ENCODE measurements at regions not wholly inside any gene's neighbourhood (a gene's known extent, or its start where the extent isn't known, plus 50 kb on each side); places are given as distances from the start of the nearest gene placed in this dataset.

- no peak for DNase-seq (ENCODE audit: low read depth)
These were observed 377.1 kb downstream of the SOX9 start for GRCh38 chr17:72497915-72498314.

GRCh38 chr17:72498364-72499210 lies 377.8 kb downstream of the SOX9 start:
- DNase-seq (ENCODE audit: low read depth), result peak; percentile 50

- DNase-seq (ENCODE audit: low read depth), result no peak
These were observed 380.9 kb downstream of the SOX9 start for GRCh38 chr17:72501404-72502370.

- peak; percentile 18 for DNase-seq (ENCODE audit: low read depth)
These were observed 381.8 kb downstream of the SOX9 start for GRCh38 chr17:72502371-72503341.

GRCh38 chr17:72503556-72503955 lies 382.7 kb downstream of the SOX9 start:
- no peak for DNase-seq (ENCODE audit: low read depth)

- DNase-seq (ENCODE audit: low read depth), result no peak
These were observed 384.0 kb downstream of the SOX9 start for GRCh38 chr17:72504783-72505182.

GRCh38 chr17:72506773-72507172 lies 386.0 kb downstream of the SOX9 start:
- DNase-seq (ENCODE audit: low read depth), result no peak

GRCh38 chr17:72507370-72507769 lies 386.6 kb downstream of the SOX9 start:
- DNase-seq (ENCODE audit: low read depth), result no peak

- peak; percentile 75 for DNase-seq (ENCODE audit: low read depth)
These were observed 389.7 kb downstream of the SOX9 start for GRCh38 chr17:72510351-72511016.

- DNase-seq (ENCODE audit: low read depth), result no peak
These were observed 390.4 kb downstream of the SOX9 start for GRCh38 chr17:72511242-72511641.

- DNase-seq (ENCODE audit: low read depth), result no peak
These were observed 391.1 kb downstream of the SOX9 start for GRCh38 chr17:72511874-72512273.

GRCh38 chr17:72512649-72513556 lies 392.1 kb downstream of the SOX9 start:
- no peak for DNase-seq (ENCODE audit: low read depth)

GRCh38 chr17:72514321-72514861 lies 393.6 kb downstream of the SOX9 start:
- no peak for DNase-seq (ENCODE audit: low read depth)

- peak; percentile 82 for DNase-seq (ENCODE audit: low read depth)
These were observed 394.1 kb downstream of the SOX9 start for GRCh38 chr17:72514891-72515290.

- peak; percentile 94 for DNase-seq (ENCODE audit: low read depth)
These were observed 394.7 kb downstream of the SOX9 start for GRCh38 chr17:72515291-72516065.

- DNase-seq (ENCODE audit: low read depth), result peak; percentile 56
These were observed 396.1 kb downstream of the SOX9 start for GRCh38 chr17:72516772-72517399.

GRCh38 chr17:72517413-72518158 lies 396.8 kb downstream of the SOX9 start:
- no peak for DNase-seq (ENCODE audit: low read depth)
